GM18508 (cell line): ENCODE measurements at regions not wholly inside any gene's neighbourhood (a gene's known extent, or its start where the extent isn't known, plus 50 kb on each side); places are given as distances from the start of the nearest gene placed in this dataset.
"Not testable (repeated sequence)": the region's sequence is repeated elsewhere in the genome, so short reads cannot be mapped to it uniquely, and the experiment has no call there.

Experiments
- ATAC-seq: cut with Tn5 transposase; IDR thresholded peaks from one replicate; pipeline ENCODE4 v1.9.1; 2021; ENCODE audit warnings: moderate number of reproducible peaks; ENCODE audit not compliant: insufficient read depth, unreplicated experiment

- ATAC-seq, result no peak
Observed at GRCh38 chr7:35908331-35909216, 107.7 kb downstream of the SEPTIN7 start.

GRCh38 chr7:35909870-35910357 lies 109.1 kb downstream of the SEPTIN7 start:
- ATAC-seq, result no peak

- ATAC-seq, result not testable (repeated sequence)
Observed at GRCh38 chr7:35910621-35911020, 109.8 kb downstream of the SEPTIN7 start.

- ATAC-seq, result not testable (repeated sequence)
Observed at GRCh38 chr7:35913350-35913749, 112.5 kb downstream of the SEPTIN7 start.

GRCh38 chr7:35914214-35914613 lies 113.4 kb downstream of the SEPTIN7 start:
- ATAC-seq, result not testable (repeated sequence)

- not testable (repeated sequence) for ATAC-seq
Observed at GRCh38 chr7:35915247-35915955, 114.5 kb downstream of the SEPTIN7 start.

GRCh38 chr7:35918217-35918616 lies 117.4 kb downstream of the SEPTIN7 start:
- ATAC-seq, result not testable (repeated sequence)

GRCh38 chr7:35919607-35920006 lies 118.8 kb downstream of the SEPTIN7 start:
- not testable (repeated sequence) for ATAC-seq

- not testable (repeated sequence) for ATAC-seq
Observed at GRCh38 chr7:35921338-35921737, 120.5 kb downstream of the SEPTIN7 start.

- not testable (repeated sequence) for ATAC-seq
Observed at GRCh38 chr7:35924668-35925067, 123.8 kb downstream of the SEPTIN7 start.

- not testable (repeated sequence) for ATAC-seq
Observed at GRCh38 chr7:35926966-35927365, 126.1 kb downstream of the SEPTIN7 start.

- ATAC-seq, result not testable (repeated sequence)
Observed at GRCh38 chr7:35931134-35931533, 130.3 kb downstream of the SEPTIN7 start.

GRCh38 chr7:35931551-35931950 lies 130.7 kb downstream of the SEPTIN7 start:
- ATAC-seq, result not testable (repeated sequence)

- ATAC-seq, result not testable (repeated sequence)
Observed at GRCh38 chr7:35940695-35941094, 139.8 kb downstream of the SEPTIN7 start.

GRCh38 chr7:35945621-35946020 lies 144.8 kb downstream of the SEPTIN7 start:
- ATAC-seq, result not testable (repeated sequence)

GRCh38 chr7:35955735-35956134 lies 154.9 kb downstream of the SEPTIN7 start:
- ATAC-seq, result not testable (repeated sequence)

GRCh38 chr7:35956988-35957387 lies 156.1 kb downstream of the SEPTIN7 start:
- ATAC-seq, result not testable (repeated sequence)

GRCh38 chr7:35961260-35961659 lies 160.4 kb downstream of the SEPTIN7 start:
- not testable (repeated sequence) for ATAC-seq

GRCh38 chr7:35962607-35963006 lies 161.8 kb downstream of the SEPTIN7 start:
- ATAC-seq, result not testable (repeated sequence)

GRCh38 chr7:35967366-35968139 lies 166.7 kb downstream of the SEPTIN7 start:
- no peak for ATAC-seq
